NCI-H446 (cell line): ENCODE measurements at regions not wholly inside any gene's neighbourhood (a gene's known extent, or its start where the extent isn't known, plus 50 kb on each side); places are given as distances from the start of the nearest gene placed in this dataset.
"Not testable (repeated sequence)": the region's sequence is repeated elsewhere in the genome, so short reads cannot be mapped to it uniquely, and the experiment has no call there.

Experiments used
- DNase-seq, 2 experiments: peaks; one replicate each; lab custom pipeline; 2025; lab: John Stamatoyannopoulos, UW

- DNase-seq, result no peak
These were observed 170.4 kb downstream of the PTPRC start for GRCh38 chr1:198809247-198809646.

DNA sequence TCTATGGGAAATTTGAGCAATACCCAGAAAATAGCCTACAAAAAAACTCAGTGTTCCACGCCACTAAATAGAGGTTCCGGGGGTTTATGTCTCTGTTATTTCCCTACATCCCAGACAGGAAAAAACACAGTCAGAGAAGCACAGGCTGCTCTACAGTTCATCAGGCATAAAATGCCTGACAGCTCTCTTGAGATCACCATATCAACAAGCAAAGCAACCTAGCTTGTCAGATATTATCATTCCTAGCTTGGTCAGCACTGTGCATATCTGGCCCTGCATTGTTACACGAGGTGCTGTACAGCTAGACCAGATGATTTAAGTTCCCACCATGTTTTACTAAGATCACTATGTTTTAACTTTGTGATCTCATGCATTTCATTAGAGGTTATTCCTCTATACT, 172.6 kb downstream of the PTPRC start:
- DNase-seq, result no peak

DNA sequence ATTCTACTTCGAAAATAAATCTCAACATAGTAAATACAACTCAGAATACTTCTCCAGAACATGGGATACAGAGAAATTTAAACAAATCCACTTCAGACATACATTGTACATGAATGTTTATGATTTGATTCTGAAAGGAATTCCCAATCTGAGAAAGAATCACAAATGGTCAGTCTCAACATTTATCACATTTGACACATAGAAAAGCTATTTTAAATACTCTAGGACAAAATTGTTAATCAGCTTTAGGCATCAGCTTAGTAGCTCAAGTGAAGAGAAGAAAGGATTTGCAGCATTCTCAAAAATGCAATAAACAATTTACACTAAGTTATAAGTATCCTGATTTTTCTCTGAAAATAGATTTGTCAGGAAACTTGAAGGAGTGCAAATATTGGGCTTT, 184.8 kb downstream of the PTPRC start:
- no peak for DNase-seq

DNA sequence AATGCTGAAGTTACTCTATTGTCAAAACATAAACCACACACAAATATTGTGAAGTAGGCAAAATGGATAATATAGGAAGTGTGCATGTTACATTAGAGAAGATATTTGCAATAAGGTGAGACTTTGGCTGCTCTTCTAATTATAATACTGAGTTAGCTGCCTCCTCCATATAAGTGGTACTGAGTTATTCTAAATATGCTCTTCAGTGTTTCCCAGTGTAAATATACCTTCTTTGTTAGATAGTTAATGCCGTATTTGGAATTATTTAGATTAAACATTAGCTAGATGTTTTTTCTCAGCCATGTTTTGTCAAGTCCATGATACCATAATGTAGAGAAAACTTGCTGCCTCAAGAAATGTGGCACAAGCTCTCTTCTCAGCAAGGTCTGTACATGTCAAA, 186.4 kb downstream of the PTPRC start:
- DNase-seq, result no peak

- DNase-seq, result no peak
These were observed 190.5 kb downstream of the PTPRC start for GRCh38 chr1:198829356-198829755.

- peak; percentile 98 to 99 for DNase-seq
These were observed 191.1 kb downstream of the PTPRC start for GRCh38 chr1:198829944-198830343.

DNA sequence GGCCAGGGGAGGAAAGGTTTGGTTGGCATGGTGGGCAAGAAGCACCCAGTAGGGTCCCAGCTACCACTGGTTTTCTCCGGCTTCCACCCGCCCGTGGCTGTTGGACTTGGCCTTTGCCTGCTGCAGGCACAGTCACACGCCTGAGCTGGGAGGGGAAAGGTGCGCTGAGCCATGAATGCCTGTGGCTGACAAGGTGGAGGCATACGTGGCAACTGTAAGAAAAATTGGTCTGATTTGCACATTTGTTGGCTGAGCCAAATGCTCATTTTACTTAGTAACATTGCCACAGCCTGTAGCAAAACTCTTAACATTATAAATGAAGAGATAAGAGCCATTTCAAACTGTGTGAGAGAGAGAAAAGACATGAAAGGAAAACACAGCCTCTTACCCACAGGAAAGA, 191.6 kb downstream of the PTPRC start:
- DNase-seq, result peak; percentile 53 to 75

- peak in 1 of 2 experiments; percentile 60 for DNase-seq
These were observed 195.1 kb downstream of the PTPRC start for GRCh38 chr1:198833706-198834503.

GRCh38 chr1:198837278-198838021, 198.6 kb downstream of the PTPRC start:
- DNase-seq, result no peak

DNA sequence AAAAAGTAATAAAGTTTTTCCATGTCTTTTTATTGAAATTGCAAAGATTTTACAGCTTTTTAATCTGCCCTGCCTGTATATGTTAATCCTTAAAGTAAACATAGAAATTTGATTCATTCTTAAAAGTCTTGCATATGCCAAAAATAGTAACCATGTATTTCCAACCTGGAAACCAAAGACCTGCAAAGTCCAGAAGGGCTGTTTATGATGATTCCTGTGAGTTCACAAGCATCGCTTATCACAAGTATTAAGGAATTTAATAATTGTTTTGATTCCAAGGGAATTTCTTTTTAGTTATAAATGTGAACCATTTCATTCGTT, 199.1 kb downstream of the PTPRC start:
- DNase-seq, result no peak

DNA sequence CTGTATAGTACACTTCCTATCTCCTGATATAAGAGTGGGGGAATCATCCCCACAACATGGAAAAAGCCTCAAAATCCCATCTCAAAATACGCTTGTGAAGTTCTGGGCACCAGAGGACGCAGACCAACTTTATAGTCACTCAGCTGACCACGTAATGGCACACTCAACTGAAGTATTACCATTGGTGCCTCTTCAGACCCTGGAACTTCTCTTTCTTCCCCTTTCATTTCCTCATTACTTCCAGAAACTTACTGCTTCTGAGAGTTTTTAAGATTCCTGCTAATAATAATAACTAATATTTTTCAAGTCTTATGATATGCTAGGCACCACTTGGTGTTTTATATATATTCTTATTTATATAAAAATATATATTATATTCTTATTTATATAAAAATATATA, 202.6 kb downstream of the PTPRC start:
- DNase-seq, result no peak

- no peak for DNase-seq
These were observed 203.8 kb downstream of the PTPRC start for GRCh38 chr1:198842686-198843085.

GRCh38 chr1:198845271-198845670, 206.4 kb downstream of the PTPRC start:
- DNase-seq, result peak; percentile 54 to 70

DNA sequence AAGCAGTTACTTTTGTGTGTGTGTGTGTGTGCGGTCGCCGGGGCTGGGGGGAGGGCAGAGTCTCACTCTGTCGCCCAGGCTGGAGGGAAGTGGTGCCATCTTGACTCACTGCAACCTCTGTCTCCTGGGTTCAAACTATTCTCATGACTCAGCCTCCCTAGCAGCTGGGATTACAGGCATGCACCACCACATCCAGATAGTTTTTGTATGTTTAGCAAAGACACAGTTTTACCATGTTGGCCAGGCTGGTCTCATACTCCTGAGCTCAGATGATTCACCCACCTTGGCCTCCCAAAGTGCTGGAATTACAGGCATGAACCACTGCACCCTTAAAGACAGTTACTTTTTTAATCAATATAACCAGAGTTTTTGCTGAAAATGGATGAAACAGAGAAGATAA, 207.0 kb downstream of the PTPRC start:
- DNase-seq, result no peak

DNA sequence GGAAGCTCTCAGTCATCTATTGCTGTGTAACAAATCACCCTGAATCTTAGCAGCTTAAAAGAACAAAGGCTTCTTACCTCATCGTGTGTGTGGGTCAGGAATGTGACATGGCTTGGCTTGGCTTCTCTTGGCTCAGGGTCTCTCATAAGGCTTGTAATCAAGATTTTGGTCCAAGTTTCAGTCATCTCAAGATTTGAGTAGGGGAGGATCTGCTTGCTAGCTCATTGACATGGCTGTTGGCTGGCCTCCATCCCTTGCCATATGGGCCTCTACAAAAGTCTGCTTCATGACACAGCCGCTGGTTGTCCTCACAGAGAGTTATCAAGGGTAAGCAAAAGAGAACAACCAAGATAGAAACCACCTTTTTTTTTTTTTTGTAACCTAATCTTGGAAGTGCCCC, 207.7 kb downstream of the PTPRC start:
- peak; percentile 97 to 99 for DNase-seq

DNA sequence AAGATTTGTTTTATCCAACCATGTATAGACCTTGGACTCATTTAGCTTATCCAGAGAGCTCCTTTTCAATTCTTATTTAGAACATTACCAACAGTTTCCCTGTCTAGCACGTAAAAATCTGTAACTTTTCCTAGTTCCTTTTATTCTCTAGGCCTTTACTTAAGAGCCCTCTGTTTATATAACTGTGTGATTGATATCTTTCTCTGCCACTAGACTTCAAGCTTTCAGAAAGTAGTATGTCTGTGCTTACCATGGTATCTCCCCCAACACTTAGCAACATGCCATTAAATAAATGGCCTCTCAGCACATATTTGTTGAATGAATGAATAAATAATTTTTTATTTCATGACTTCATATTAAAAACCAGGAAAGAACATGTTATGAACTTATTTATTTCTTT, 209.4 kb downstream of the PTPRC start:
- DNase-seq, result no peak

DNA sequence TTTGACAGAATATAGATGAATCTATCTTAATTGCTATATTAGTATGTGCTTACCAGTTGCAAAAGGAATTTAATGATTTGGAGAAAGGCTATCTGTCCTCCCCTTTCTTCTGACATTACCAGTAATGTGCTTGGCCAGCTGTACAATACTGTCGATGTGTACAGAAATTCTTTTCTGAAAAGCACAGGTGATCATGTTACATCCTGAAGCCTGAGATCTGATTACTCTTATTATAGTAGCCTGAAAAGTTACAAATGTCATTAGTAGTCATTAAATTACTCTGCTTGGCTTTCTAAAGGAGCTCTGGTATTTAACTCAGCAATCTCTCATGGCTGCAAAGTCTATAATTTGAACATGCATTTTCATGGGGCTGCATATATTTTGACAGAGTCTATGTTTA, 209.8 kb downstream of the PTPRC start:
- no peak for DNase-seq

DNA sequence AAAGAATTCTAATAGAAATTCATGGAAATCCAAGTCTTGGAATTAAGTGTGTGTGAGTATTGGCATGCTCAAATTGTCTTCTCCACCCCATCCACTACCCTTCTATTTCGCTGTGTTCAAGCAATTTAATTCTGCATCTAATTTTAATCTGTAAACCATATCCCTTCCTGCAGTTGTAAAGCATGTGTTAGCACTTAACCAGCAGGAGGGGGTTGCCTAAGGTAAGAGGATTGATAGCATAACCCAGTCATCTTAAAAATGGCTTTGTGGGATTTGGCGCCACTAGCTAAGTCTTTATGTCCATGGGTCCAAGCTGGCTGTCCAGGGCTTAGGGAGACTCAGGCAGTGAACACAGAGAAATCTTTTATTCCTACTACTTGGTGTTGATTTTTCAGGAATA, 210.3 kb downstream of the PTPRC start:
- no peak for DNase-seq

GRCh38 chr1:198850196-198850595, 211.4 kb downstream of the PTPRC start:
- no peak for DNase-seq

DNA sequence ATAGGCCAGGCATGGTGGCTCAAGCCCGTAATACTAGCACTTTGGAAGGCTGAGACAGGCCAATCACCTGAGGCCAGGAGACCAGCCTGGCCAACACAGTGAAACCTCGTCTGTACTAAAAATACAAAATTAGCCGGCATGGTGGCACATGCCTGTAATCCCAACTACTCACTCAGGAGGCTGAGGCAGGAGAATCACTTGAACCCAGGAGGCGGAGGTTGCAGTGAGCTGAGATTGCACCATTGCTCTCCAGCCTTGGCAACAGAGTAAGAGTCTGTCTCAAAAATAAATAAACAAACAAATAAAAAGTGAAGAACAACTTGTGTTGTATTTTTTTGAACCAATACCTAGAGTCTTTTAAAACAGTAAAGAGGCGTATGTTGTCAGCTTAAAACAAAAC, 212.1 kb downstream of the PTPRC start:
- DNase-seq, result not testable (repeated sequence)

GRCh38 chr1:198856601-198857000, 217.8 kb downstream of the PTPRC start:
- no peak for DNase-seq

- DNase-seq, result peak in 1 of 2 experiments; percentile 17
These were observed 219.2 kb downstream of the PTPRC start for GRCh38 chr1:198858033-198858432.

DNA sequence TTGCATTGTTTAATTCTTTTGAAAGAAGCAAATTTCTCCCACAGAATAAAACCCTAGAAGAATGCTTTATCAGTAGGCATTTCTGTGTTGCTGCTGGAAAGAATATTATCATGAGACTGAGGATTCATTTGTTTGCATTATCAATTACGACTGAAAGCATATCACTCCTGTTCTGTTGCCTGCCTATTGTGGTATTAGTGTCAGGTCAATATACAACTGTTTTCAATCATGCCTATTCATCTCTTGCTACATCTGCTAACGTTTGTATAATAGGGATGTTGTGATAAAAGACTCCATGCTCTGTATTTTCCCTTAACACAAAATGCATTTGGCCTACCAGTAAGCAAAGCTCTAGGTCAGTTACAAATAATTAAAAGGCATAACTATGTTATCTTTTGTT, 221.5 kb downstream of the PTPRC start:
- no peak for DNase-seq

GRCh38 chr1:198861636-198862035, 222.8 kb downstream of the PTPRC start:
- DNase-seq, result no peak
